A549 (cell line): ENCODE measurements at regions not wholly inside any gene's neighbourhood (a gene's known extent, or its start where the extent isn't known, plus 50 kb on each side); places are given as distances from the start of the nearest gene placed in this dataset.

Experiments used
- ATAC-seq, 2 experiments: fragments of 200-7000 bp in 1 of 2; fragments of >200 bp in 1 of 2; cut with Nextera tagmentation in 1 of 2; cut with Tn5 transposase in 1 of 2; 3 replicates each; pipeline versions ENCODE4 v1.8.0 to v1.9.1; 2018 to 2020; ENCODE audit warnings: mild to moderate bottlenecking in 1 of 2, moderate library complexity in 1 of 2
- CTCF ChIA-PET: fragments of 300-600 bp; sonication (Branson Sonifier 250); formaldehyde crosslinking; extraction: SDS; loops from one replicate; lab custom pipeline; 2021; ENCODE audit warnings: antibody characterized with exemption, inconsistent platforms; lab: Yijun Ruan, JAX
- POLR2A ChIA-PET: fragments of 350-600 bp; formaldehyde crosslinking; extraction: SDS; loops from one replicate; lab custom pipeline; 2021; ENCODE audit warnings: antibody characterized with exemption, inconsistent platforms; lab: Yijun Ruan, JAX
- DNase-seq, 2 experiments: peaks; one replicate each; pipeline versions ENCODE4 v3.0.0 to v3.0.0-alpha.2; 2011 to 2016; ENCODE audit warnings: low read depth in 1 of 2, low spot score in 1 of 2
- FAIRE-seq: peaks from 2 replicates; lab custom pipeline; 2011; peaks lifted over from hg19 to GRCh38; lab: Jason Lieb, UNC
- H3K27ac ChIP-seq, 2 experiments: fragments of >200 bp; sonication (Bioruptor Twin); formaldehyde crosslinking; 3 replicates each; pipeline ENCODE4 v1.5.1; 2016 to 2017
- H3K4me1 ChIP-seq: fragments of >200 bp; sonication (Bioruptor Twin); formaldehyde crosslinking; 3 replicates; pipeline ENCODE4 v1.6.1; 2016
- H3K4me2 ChIP-seq: fragments of >200 bp; sonication (Bioruptor Twin); formaldehyde crosslinking; 3 replicates; pipeline ENCODE4 v1.6.1; 2016
- H3K4me3 ChIP-seq: fragments of >200 bp; sonication (Bioruptor Twin); formaldehyde crosslinking; 3 replicates; pipeline ENCODE4 v1.5.1; 2016
- H3K9me3 ChIP-seq: fragments of >200 bp; sonication (Bioruptor Twin); formaldehyde crosslinking; 3 replicates; pipeline ENCODE4 v1.6.1; 2016
- BHLHE40 ChIP-seq: IDR thresholded peaks from 2 replicates; pipeline ENCODE4 v1.6.1; 2012; ENCODE audit warnings: low read depth, low read length, inconsistent platforms
- CEBPB ChIP-seq, 2 experiments: fragments of >200 bp in 1 of 2; sonication (Bioruptor Twin) in 1 of 2; formaldehyde crosslinking in 1 of 2; IDR thresholded peaks; 2 replicates each; pipeline ENCODE4 v1.6.1; 2012 to 2016
- CHD2 ChIP-seq: fragments of 150-350 bp; IDR thresholded peaks from 2 replicates; pipeline ENCODE4 v1.6.1; 2014; ENCODE audit warnings: low read length; ENCODE audit not compliant: partially characterized antibody
- CTCF ChIP-seq: fragments of >200 bp; sonication (Bioruptor Twin); formaldehyde crosslinking; IDR thresholded peaks from 3 replicates; pipeline ENCODE4 v1.5.1; 2016
- EHF ChIP-seq: fragments of 250-450 bp; sonication (Bioruptor Pico); IDR thresholded peaks from 2 replicates; pipeline ENCODE4 v1.5.0; 2020; ENCODE audit warnings: mild to moderate bottlenecking
- ESRRA ChIP-seq: fragments of 150-350 bp; IDR thresholded peaks from 2 replicates; pipeline ENCODE4 v1.6.1; 2014; ENCODE audit warnings: mild to moderate bottlenecking, low read length, borderline replicate concordance
- HDAC2 ChIP-seq: fragments of 200-600 bp; sonication (generic); IDR thresholded peaks from 2 replicates; pipeline ENCODE4 v1.6.1; 2016
- HEYL ChIP-seq: fragments of 250-450 bp; sonication (Bioruptor Pico); IDR thresholded peaks from 2 replicates; pipeline ENCODE4 v1.8.0; 2021; ENCODE audit warnings: mild to moderate bottlenecking, moderate library complexity
- HOXB5 ChIP-seq: fragments of 250-450 bp; sonication (Bioruptor Pico); IDR thresholded peaks from 2 replicates; pipeline ENCODE4 v1.5.0; 2020; ENCODE audit warnings: mild to moderate bottlenecking, moderate library complexity
- MAFK ChIP-seq: fragments of 450-650 bp; IDR thresholded peaks from 2 replicates; pipeline ENCODE4 v1.6.1; 2014; ENCODE audit not compliant: partially characterized antibody
- MYC ChIP-seq: IDR thresholded peaks from 2 replicates; pipeline ENCODE4 v1.6.1; 2012; ENCODE audit warnings: mild to moderate bottlenecking, inconsistent platforms, low read length, improper control_type of control experiment, borderline replicate concordance
- NFE2L2 ChIP-seq: fragments of 150-350 bp; conservative IDR thresholded peaks from 2 replicates; pipeline ENCODE4 v1.6.1; 2014; ENCODE audit warnings: low read length
- NPAS2 ChIP-seq: fragments of 250-450 bp; sonication (Bioruptor Pico); IDR thresholded peaks from 2 replicates; pipeline ENCODE4 v1.8.0; 2022; ENCODE audit warnings: mild to moderate bottlenecking, moderate library complexity, borderline replicate concordance
- POLR2A ChIP-seq: IDR thresholded peaks from 2 replicates; pipeline ENCODE4 v1.6.1; 2012; ENCODE audit warnings: mild to moderate bottlenecking, low read length
- POLR2AphosphoS2 ChIP-seq: conservative IDR thresholded peaks from 2 replicates; pipeline ENCODE4 v1.6.1; 2012; ENCODE audit warnings: low read length, improper control_type of control experiment, inconsistent platforms
- RAD21 ChIP-seq, 2 experiments: fragments of >200 bp in 1 of 2; sonication (Bioruptor Twin) in 1 of 2; formaldehyde crosslinking in 1 of 2; IDR thresholded peaks in 1 of 2; conservative IDR thresholded peaks in 1 of 2; 2 replicates in 1 of 2; 3 replicates in 1 of 2; pipeline ENCODE4 v1.6.1; 2012 to 2018; ENCODE audit warnings: inconsistent platforms in 1 of 2
- RARB ChIP-seq: fragments of 250-450 bp; sonication (Bioruptor Pico); IDR thresholded peaks from 2 replicates; pipeline ENCODE4 v1.8.0; 2021; ENCODE audit warnings: mild to moderate bottlenecking, moderate library complexity
- RCOR1 ChIP-seq: fragments of 150-350 bp; IDR thresholded peaks from 2 replicates; pipeline ENCODE4 v1.6.1; 2014; ENCODE audit warnings: antibody characterized with exemption, low read length, low read depth
- RNF2 ChIP-seq: fragments of 200-600 bp; sonication (generic); IDR thresholded peaks from 2 replicates; pipeline ENCODE4 v1.6.1; 2016; ENCODE audit warnings: low read depth, mild to moderate bottlenecking, antibody characterized with exemption, moderate library complexity, borderline replicate concordance
- TFCP2L1 ChIP-seq: fragments of 250-450 bp; sonication (Bioruptor Pico); IDR thresholded peaks from 2 replicates; pipeline ENCODE4 v1.5.0; 2021; ENCODE audit warnings: mild to moderate bottlenecking
- USF2 ChIP-seq: fragments of 450-650 bp; IDR thresholded peaks from 2 replicates; pipeline ENCODE4 v1.6.1; 2014; ENCODE audit warnings: antibody characterized with exemption
- ZNF302 ChIP-seq: fragments of 250-450 bp; sonication (Bioruptor Pico); IDR thresholded peaks from 2 replicates; pipeline ENCODE4 v1.9.0; 2021; ENCODE audit warnings: inconsistent platforms, mild to moderate bottlenecking, moderate library complexity
- ZSCAN20 ChIP-seq: fragments of 250-450 bp; sonication (Bioruptor Pico); IDR thresholded peaks from 2 replicates; pipeline ENCODE4 v1.8.0; 2022; ENCODE audit warnings: mild to moderate bottlenecking, moderate library complexity
- WGBS: methylation state at CpG from one replicate; pipeline ENCODE4 v1.1.6; 2017; ENCODE audit errors: missing lambda C conversion rate; 5-methylcytosine and 5-hydroxymethylcytosine counted together
- TF ChIP-seq, protein P1 (sequence below): fragments of 200-600 bp; sonication (generic); IDR thresholded peaks from 2 replicates; pipeline ENCODE4 v1.6.1; 2016; ENCODE audit warnings: antibody characterized with exemption, mild to moderate bottlenecking, moderate library complexity
- TF ChIP-seq, protein P2 (sequence below): fragments of 150-350 bp; IDR thresholded peaks from 2 replicates; pipeline ENCODE4 v1.6.1; 2014; ENCODE audit warnings: low read depth, mild to moderate bottlenecking, low read length
- TF ChIP-seq, protein P3 (sequence below): fragments of 250-450 bp; sonication (Bioruptor Pico); IDR thresholded peaks from 2 replicates; pipeline ENCODE4 v1.5.0; 2021; ENCODE audit warnings: mild to moderate bottlenecking, moderate library complexity, borderline replicate concordance

- ATAC-seq (no peak), FAIRE-seq (no peak), DNase-seq (no peak)
- Histone ChIP-seq H3K4me3 (no peak overlapping the region), H3K4me2 (no peak overlapping the region), H3K9me3 (no peaks in the 10 kb centered on the region), H3K27ac (no peak overlapping the region; a peak in 1 of 6 replicates), H3K4me1 (peaks cover 3% of the 10 kb centered on the region; the same call in 2 of the 3 replicates)
- TF ChIP-seq POLR2A = no peak
- TF ChIP-seq EHF = no peak
- TF ChIP-seq RAD21 (conservative IDR thresholded peaks at IDR 0.05 in 1 of 2, IDR thresholded peaks at IDR 0.05 in 1 of 2) = no peak
- TF ChIP-seq, protein P1, sequence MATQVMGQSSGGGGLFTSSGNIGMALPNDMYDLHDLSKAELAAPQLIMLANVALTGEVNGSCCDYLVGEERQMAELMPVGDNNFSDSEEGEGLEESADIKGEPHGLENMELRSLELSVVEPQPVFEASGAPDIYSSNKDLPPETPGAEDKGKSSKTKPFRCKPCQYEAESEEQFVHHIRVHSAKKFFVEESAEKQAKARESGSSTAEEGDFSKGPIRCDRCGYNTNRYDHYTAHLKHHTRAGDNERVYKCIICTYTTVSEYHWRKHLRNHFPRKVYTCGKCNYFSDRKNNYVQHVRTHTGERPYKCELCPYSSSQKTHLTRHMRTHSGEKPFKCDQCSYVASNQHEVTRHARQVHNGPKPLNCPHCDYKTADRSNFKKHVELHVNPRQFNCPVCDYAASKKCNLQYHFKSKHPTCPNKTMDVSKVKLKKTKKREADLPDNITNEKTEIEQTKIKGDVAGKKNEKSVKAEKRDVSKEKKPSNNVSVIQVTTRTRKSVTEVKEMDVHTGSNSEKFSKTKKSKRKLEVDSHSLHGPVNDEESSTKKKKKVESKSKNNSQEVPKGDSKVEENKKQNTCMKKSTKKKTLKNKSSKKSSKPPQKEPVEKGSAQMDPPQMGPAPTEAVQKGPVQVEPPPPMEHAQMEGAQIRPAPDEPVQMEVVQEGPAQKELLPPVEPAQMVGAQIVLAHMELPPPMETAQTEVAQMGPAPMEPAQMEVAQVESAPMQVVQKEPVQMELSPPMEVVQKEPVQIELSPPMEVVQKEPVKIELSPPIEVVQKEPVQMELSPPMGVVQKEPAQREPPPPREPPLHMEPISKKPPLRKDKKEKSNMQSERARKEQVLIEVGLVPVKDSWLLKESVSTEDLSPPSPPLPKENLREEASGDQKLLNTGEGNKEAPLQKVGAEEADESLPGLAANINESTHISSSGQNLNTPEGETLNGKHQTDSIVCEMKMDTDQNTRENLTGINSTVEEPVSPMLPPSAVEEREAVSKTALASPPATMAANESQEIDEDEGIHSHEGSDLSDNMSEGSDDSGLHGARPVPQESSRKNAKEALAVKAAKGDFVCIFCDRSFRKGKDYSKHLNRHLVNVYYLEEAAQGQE = no peak
- TF ChIP-seq HEYL (CRISPR knock-in tag) = no peak
- no peak for TF ChIP-seq RNF2
- TF ChIP-seq MAFK = no peak
- no peak for TF ChIP-seq POLR2AphosphoS2
- TF ChIP-seq RARB (CRISPR knock-in tag) = no peak
- TF ChIP-seq MYC = no peak
- no peak for TF ChIP-seq BHLHE40
- no peak for TF ChIP-seq HOXB5 (CRISPR knock-in tag)
- no peak for TF ChIP-seq NFE2L2
- ChIA-PET POLR2A (no interaction called here), CTCF (interaction anchor here (0.6 kb wide), 1 partner anchor 564 kb away, joined by 3 read pairs; no protein-coding TSS in a partner anchor)
- 92% methylated on average over 7 of the region's 7 CpGs for WGBS
Observed at GRCh38 chr13:40176242-40176641, 490.2 kb downstream of the FOXO1 start.

- ChIA-PET CTCF (interaction anchor here (1.2 kb wide), 1 partner anchor 232 kb away, joined by 3 read pairs; no protein-coding TSS in a partner anchor), POLR2A (no interaction called here)
- WGBS = 92% methylated on average over 5 of the region's 5 CpGs
- ATAC-seq (no peak), FAIRE-seq (no peak), DNase-seq (no peak)
- Histone ChIP-seq H3K4me2 (no peak overlapping the region), H3K4me1 (peaks cover 11% of the 10 kb centered on the region; the same call in 2 of the 3 replicates), H3K27ac (no peak overlapping the region), H3K9me3 (no peaks in the 10 kb centered on the region), H3K4me3 (no peak overlapping the region)
- no peak for TF ChIP-seq TFCP2L1 (CRISPR knock-in tag)
- TF ChIP-seq RNF2 = no peak
- no peak for TF ChIP-seq EHF
- TF ChIP-seq HDAC2 = no peak
- TF ChIP-seq CEBPB (IDR thresholded peaks at IDR 0.05) = no peak
- TF ChIP-seq CHD2 = no peak
- TF ChIP-seq CTCF = no peak
- no peak for TF ChIP-seq ZNF302
- no peak for TF ChIP-seq NPAS2
- TF ChIP-seq, protein P2, sequence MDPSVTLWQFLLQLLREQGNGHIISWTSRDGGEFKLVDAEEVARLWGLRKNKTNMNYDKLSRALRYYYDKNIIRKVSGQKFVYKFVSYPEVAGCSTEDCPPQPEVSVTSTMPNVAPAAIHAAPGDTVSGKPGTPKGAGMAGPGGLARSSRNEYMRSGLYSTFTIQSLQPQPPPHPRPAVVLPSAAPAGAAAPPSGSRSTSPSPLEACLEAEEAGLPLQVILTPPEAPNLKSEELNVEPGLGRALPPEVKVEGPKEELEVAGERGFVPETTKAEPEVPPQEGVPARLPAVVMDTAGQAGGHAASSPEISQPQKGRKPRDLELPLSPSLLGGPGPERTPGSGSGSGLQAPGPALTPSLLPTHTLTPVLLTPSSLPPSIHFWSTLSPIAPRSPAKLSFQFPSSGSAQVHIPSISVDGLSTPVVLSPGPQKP = no peak
- TF ChIP-seq RCOR1 = no peak
- no peak for TF ChIP-seq RARB (CRISPR knock-in tag)
- TF ChIP-seq ZSCAN20 (CRISPR knock-in tag) = no peak
- TF ChIP-seq, protein P3, sequence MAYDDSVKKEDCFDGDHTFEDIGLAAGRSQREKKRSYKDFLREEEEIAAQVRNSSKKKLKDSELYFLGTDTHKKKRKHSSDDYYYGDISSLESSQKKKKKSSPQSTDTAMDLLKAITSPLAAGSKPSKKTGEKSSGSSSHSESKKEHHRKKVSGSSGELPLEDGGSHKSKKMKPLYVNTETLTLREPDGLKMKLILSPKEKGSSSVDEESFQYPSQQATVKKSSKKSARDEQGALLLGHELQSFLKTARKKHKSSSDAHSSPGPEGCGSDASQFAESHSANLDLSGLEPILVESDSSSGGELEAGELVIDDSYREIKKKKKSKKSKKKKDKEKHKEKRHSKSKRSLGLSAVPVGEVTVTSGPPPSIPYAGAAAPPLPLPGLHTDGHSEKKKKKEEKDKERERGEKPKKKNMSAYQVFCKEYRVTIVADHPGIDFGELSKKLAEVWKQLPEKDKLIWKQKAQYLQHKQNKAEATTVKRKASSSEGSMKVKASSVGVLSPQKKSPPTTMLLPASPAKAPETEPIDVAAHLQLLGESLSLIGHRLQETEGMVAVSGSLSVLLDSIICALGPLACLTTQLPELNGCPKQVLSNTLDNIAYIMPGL = no peak
- TF ChIP-seq USF2 = no peak
- TF ChIP-seq ESRRA = no peak
- no peak for TF ChIP-seq NFE2L2
Observed at GRCh38 chr13:40178130-40178529, 488.3 kb downstream of the FOXO1 start.
